ENCODE measurements at regions not wholly inside any gene's neighbourhood (a gene's known extent, or its start where the extent isn't known, plus 50 kb on each side); places are given as distances from the start of the nearest gene placed in this dataset.

DNA sequence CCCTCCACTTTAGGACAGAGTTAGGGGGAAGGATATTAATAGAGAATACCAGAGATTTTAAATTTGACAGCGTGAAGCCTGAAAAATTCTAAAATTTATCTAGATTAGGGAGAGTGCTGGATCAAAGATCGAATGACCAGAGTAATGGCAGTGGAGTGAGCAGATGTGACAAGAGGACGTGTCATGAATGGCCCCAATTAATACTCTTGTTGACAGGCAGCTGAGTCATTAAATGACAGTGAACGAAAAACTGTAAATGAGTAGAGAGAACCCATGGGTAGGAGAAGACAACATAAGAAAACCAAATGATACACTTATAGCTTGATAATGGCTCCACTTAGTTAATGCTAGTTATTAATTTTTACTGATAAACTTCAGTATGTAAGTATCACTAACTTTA is 73.9 kb upstream of the PLEKHA5 start:
- no peaks in the 10 kb centered on the region for H3F3A ChIP-seq (ENCODE audit: low read depth)
- H4K20me1 ChIP-seq (ENCODE audit: insufficient read depth, low read length, poor library complexity, severe bottlenecking), result no peaks in the 10 kb centered on the region
- no peak overlapping the region for H3K4me3 ChIP-seq (ENCODE audit: low read length, poor library complexity, severe bottlenecking)
- no peak overlapping the region for H3K4me2 ChIP-seq (ENCODE audit: low read depth, low read length, poor library complexity, severe bottlenecking)
- no peaks in the 10 kb centered on the region for H3K27me3 ChIP-seq (ENCODE audit: insufficient read depth, low read length, poor library complexity, severe bottlenecking)
- no peak overlapping the region for H3K9ac ChIP-seq (ENCODE audit: low read depth, low read length, poor library complexity, severe bottlenecking)
- H3K9me2 ChIP-seq (replicated peaks; ENCODE audit: low read depth, low read length), result no peaks in the 10 kb centered on the region
- TF ChIP-seq, protein P1, sequence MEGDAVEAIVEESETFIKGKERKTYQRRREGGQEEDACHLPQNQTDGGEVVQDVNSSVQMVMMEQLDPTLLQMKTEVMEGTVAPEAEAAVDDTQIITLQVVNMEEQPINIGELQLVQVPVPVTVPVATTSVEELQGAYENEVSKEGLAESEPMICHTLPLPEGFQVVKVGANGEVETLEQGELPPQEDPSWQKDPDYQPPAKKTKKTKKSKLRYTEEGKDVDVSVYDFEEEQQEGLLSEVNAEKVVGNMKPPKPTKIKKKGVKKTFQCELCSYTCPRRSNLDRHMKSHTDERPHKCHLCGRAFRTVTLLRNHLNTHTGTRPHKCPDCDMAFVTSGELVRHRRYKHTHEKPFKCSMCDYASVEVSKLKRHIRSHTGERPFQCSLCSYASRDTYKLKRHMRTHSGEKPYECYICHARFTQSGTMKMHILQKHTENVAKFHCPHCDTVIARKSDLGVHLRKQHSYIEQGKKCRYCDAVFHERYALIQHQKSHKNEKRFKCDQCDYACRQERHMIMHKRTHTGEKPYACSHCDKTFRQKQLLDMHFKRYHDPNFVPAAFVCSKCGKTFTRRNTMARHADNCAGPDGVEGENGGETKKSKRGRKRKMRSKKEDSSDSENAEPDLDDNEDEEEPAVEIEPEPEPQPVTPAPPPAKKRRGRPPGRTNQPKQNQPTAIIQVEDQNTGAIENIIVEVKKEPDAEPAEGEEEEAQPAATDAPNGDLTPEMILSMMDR (conservative IDR thresholded peaks at IDR 0.05; ENCODE audit: low read length), result no peak
- TF ChIP-seq EZH2phosphoT487 (IDR thresholded peaks at IDR 0.05; ENCODE audit: borderline replicate concordance), result no peak
- no peaks in the 10 kb centered on the region for H3K9me3 ChIP-seq (ENCODE audit: insufficient read depth, low read depth, low read length)
- H3K79me2 ChIP-seq (ENCODE audit: insufficient read depth, low read length), result no peaks in the 10 kb centered on the region
- no peak overlapping the region; the same call in 1 of the 2 replicates for H2AFZ ChIP-seq (ENCODE audit: low read length)
- H3K4me1 ChIP-seq (ENCODE audit: insufficient read depth, low read length, poor library complexity, severe bottlenecking), result no peaks in the 10 kb centered on the region
- H3K36me3 ChIP-seq (ENCODE audit: insufficient read depth, low read length), result no peaks in the 10 kb centered on the region

DNA sequence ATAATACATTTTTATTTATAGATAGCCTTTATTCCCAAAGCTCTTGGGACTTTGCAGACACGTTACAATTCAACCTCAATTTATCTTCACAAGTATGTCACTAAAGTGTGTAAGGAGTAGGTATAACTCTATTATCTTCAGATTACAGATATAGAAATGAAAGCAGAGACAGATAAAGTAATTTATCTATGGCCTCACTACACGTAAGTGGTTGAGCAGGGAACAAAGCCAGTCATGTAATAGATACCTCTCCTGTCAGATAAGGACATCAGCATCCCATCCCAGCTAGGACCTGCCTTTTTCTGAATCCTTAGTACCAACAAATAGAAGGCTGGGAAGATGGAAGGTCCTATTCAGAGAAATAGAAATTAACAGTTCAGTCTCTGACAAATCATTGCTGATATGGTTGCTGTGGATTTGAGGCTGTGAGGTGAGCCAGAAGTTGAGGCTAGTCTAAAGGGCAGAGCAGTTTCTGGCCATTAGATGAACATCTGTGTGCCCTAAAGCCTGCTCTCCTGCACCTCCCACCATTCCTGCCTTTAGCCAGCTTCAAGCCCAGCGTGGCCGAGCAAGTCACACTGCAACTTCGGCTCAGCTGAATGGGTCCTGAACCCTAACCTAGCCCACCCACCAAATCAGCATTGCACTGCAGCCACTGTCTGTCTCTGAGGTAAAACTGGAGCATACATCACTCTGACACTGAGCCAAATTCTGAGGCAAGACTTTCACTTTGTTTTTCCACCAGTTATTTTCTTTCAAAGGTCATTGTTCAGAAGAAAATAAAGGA is 71.1 kb upstream of the PLEKHA5 start:
- Histone ChIP-seq H3K4me1 (ENCODE audit: insufficient read depth, low read length, poor library complexity, severe bottlenecking) (no peaks in the 10 kb centered on the region), H2AFZ (ENCODE audit: low read length) (no peak overlapping the region), H3K36me3 (ENCODE audit: insufficient read depth, low read length) (no peaks in the 10 kb centered on the region), H3F3A (ENCODE audit: low read depth) (no peaks in the 10 kb centered on the region), H3K9ac (ENCODE audit: low read depth, low read length, poor library complexity, severe bottlenecking) (no peak overlapping the region), H3K4me3 (ENCODE audit: low read length, poor library complexity, severe bottlenecking) (no peak overlapping the region), H4K20me1 (ENCODE audit: insufficient read depth, low read length, poor library complexity, severe bottlenecking) (no peaks in the 10 kb centered on the region), H3K79me2 (ENCODE audit: insufficient read depth, low read length) (no peaks in the 10 kb centered on the region), H3K9me3 (ENCODE audit: insufficient read depth, low read depth, low read length) (no peaks in the 10 kb centered on the region), H3K27me3 (ENCODE audit: insufficient read depth, low read length, poor library complexity, severe bottlenecking) (no peaks in the 10 kb centered on the region), H3K9me2 (replicated peaks; ENCODE audit: low read depth, low read length) (no peaks in the 10 kb centered on the region), H3K4me2 (ENCODE audit: low read depth, low read length, poor library complexity, severe bottlenecking) (no peak overlapping the region)
- no peak for TF ChIP-seq EZH2phosphoT487 (IDR thresholded peaks at IDR 0.05; ENCODE audit: borderline replicate concordance)
- TF ChIP-seq, protein P1 (conservative IDR thresholded peaks at IDR 0.05; ENCODE audit: low read length), result no peak

DNA sequence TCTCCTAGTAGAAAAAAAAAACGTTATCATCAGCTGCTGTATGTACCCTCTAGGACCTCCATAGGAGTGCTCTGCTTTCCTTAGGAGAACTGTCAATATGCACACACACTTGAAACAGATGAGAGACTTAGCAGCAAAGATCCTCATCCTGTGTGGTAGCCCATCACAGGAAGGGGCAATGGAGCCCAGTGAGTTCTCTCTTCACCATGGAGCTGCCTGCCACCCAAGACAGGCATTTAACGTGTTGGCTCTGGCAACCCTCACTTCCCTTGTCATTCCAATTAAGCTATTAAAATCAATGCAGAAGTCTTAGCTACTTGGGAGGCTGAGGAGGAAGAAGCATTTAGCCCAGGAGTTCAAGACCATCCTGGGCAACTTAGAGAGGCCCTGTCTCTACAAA is 64.8 kb upstream of the PLEKHA5 start:
- H2AFZ ChIP-seq (ENCODE audit: low read length), result no peak overlapping the region
- TF ChIP-seq EZH2phosphoT487 (IDR thresholded peaks at IDR 0.05; ENCODE audit: borderline replicate concordance), result no peak
- TF ChIP-seq, protein P1 (conservative IDR thresholded peaks at IDR 0.05; ENCODE audit: low read length), result no peak
- H3K9ac ChIP-seq (ENCODE audit: low read depth, low read length, poor library complexity, severe bottlenecking), result no peak overlapping the region
- H3K27me3 ChIP-seq (ENCODE audit: insufficient read depth, low read length, poor library complexity, severe bottlenecking), result no peaks in the 10 kb centered on the region
- H3K4me3 ChIP-seq (ENCODE audit: low read length, poor library complexity, severe bottlenecking), result no peak overlapping the region
- no peaks in the 10 kb centered on the region for H3K9me3 ChIP-seq (ENCODE audit: insufficient read depth, low read depth, low read length)
- H3F3A ChIP-seq (ENCODE audit: low read depth), result no peaks in the 10 kb centered on the region
- no peaks in the 10 kb centered on the region for H3K4me1 ChIP-seq (ENCODE audit: insufficient read depth, low read length, poor library complexity, severe bottlenecking)
- H4K20me1 ChIP-seq (ENCODE audit: insufficient read depth, low read length, poor library complexity, severe bottlenecking), result no peaks in the 10 kb centered on the region
- no peak overlapping the region for H3K4me2 ChIP-seq (ENCODE audit: low read depth, low read length, poor library complexity, severe bottlenecking)
- H3K36me3 ChIP-seq (ENCODE audit: insufficient read depth, low read length), result no peaks in the 10 kb centered on the region
- no peaks in the 10 kb centered on the region for H3K9me2 ChIP-seq (replicated peaks; ENCODE audit: low read depth, low read length)
- no peaks in the 10 kb centered on the region for H3K79me2 ChIP-seq (ENCODE audit: insufficient read depth, low read length)

Data from Loucy (cell line).